Bronchial epithelial cell (primary cell): ENCODE measurements at regions not wholly inside any gene's neighbourhood (a gene's known extent, or its start where the extent isn't known, plus 50 kb on each side); places are given as distances from the start of the nearest gene placed in this dataset.
A peak's percentile ranks its signal among the peaks of the same experiment; 100 is the strongest.
"Not testable (repeated sequence)": the region's sequence is repeated elsewhere in the genome, so short reads cannot be mapped to it uniquely, and the experiment has no call there.

Experiments
- DNase-seq: peaks from one replicate; pipeline ENCODE4 v3.0.0-alpha.2; 2010; ENCODE audit warnings: low read depth
- FAIRE-seq: peaks from 2 replicates; lab custom pipeline; 2011; peaks lifted over from hg19 to GRCh38; lab: Jason Lieb, UNC
- H3K27me3 ChIP-seq: 2 replicates; pipeline ENCODE4 v1.5.1; 2011; ENCODE audit warnings: low read length; ENCODE audit not compliant: control insufficient read depth, insufficient read depth
- H3K36me3 ChIP-seq: 2 replicates; pipeline ENCODE4 v1.5.1; 2011; ENCODE audit warnings: low read length; ENCODE audit not compliant: control insufficient read depth, insufficient read depth
- H3K4me3 ChIP-seq: 2 replicates; pipeline ENCODE4 v1.5.1; 2011; ENCODE audit warnings: mild to moderate bottlenecking, low read depth, low read length, control low read depth
- CTCF ChIP-seq: IDR thresholded peaks from 2 replicates; pipeline ENCODE4 v1.5.1; 2011; ENCODE audit warnings: mild to moderate bottlenecking, moderate library complexity, low read length, control low read depth, inconsistent platforms; ENCODE audit not compliant: insufficient read depth, severe bottlenecking

- no peaks in the 10 kb centered on the region for H3K27me3 ChIP-seq
- no peaks in the 10 kb centered on the region for H3K36me3 ChIP-seq
- H3K4me3 ChIP-seq: no peak overlapping the region
- TF ChIP-seq CTCF: no peak
- no peak for FAIRE-seq
- peak; percentile 79 for DNase-seq
Observed at GRCh38 chrX:137118536-137118935, 84.7 kb upstream of the GPR101 start.

DNA sequence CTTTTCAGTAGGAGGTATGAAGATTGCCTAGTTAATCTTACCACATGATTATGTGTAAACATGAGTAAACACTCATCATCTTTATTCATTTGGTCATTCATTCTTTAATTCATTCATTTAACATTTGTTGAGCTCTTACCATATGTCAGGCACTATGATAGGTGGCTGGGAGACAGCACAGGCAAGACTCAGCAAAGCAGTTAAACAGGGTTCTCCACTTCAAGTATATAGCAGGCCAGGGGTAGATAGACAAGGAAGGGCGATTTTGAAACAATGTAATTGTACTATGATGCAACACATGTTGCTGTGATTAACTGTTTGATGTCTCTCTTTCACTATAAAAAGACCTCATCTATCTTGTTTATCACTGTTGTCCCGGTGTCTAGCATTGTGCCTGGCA, 84.3 kb upstream of the GPR101 start:
- no peak for TF ChIP-seq CTCF
- H3K27me3 ChIP-seq: no peaks in the 10 kb centered on the region
- H3K36me3 ChIP-seq: no peaks in the 10 kb centered on the region
- no peak overlapping the region for H3K4me3 ChIP-seq
- no peak for FAIRE-seq
- DNase-seq: peak; percentile 85

- not testable (repeated sequence) for H3K36me3 ChIP-seq, DNase-seq, FAIRE-seq, H3K4me3 ChIP-seq, H3K27me3 ChIP-seq
Observed at GRCh38 chrX:137107877-137108276, 74.1 kb upstream of the GPR101 start.

DNA sequence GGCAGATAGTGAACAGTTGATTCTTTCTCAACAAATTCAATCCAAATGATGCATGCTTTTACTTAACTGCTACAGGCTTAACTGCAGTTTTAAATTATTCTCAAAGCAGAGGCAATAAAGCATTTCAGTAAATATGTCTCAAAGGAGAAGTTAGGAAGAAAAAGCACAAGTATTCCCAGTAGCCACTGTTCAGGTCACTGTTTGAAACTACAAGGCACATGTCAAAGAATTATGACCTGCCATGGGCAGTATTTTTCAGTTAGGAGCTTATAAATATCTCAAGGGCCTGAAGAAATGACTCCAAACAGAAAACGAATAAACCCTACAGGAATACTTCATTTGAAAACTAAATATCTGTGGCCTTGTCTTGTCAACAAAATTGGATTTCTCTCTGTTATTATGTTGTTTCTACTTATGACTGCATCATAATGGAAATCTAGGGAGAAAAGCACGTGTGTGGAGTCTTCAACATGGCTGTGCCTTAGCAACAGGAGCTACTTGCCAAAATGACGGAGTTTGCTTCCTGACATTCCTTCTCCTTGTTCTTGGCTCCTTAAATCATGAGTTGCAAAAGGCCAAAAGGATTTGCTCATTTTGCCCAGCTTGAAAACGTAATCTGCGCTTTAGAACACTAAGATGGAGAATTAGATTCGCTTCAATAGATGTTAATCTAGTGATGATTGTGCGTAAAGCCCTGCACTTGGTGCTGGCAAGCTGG, 67.6 kb upstream of the GPR101 start:
- no peaks in the 10 kb centered on the region for H3K27me3 ChIP-seq
- TF ChIP-seq CTCF: no peak
- no peak for DNase-seq
- H3K36me3 ChIP-seq: no peaks in the 10 kb centered on the region
- no peak for FAIRE-seq
- no peak overlapping the region for H3K4me3 ChIP-seq
